GM12872 (cell line): ENCODE measurements at regions not wholly inside any gene's neighbourhood (a gene's known extent, or its start where the extent isn't known, plus 50 kb on each side); places are given as distances from the start of the nearest gene placed in this dataset.

Experiments used
- TF ChIP-seq, protein P1 (sequence below): IDR thresholded peaks from 3 replicates; pipeline ENCODE4 v1.5.1; 2011; ENCODE audit warnings: low read depth, mild to moderate bottlenecking, low read length, moderate library complexity; ENCODE audit not compliant: insufficient read depth

DNA sequence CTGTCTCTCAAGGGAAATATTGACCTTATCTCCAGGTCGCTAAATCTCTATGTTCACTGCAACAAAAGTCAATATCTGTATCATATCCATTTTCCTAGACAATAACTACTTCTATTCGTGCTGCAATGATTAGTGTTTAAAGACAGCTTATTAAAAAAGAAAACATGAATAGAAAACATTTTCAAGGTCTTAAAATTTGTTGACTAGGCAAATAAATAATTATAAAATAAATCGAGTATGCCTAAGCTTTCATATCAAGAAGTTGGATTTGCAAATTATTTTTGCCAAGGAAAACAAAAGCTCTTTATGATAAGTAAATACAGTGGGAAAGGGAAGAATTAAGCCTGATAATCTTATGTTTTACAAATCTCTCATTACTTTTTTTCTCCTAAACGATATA lies 428.5 kb downstream of the NUP35 start:
- TF ChIP-seq, protein P1, sequence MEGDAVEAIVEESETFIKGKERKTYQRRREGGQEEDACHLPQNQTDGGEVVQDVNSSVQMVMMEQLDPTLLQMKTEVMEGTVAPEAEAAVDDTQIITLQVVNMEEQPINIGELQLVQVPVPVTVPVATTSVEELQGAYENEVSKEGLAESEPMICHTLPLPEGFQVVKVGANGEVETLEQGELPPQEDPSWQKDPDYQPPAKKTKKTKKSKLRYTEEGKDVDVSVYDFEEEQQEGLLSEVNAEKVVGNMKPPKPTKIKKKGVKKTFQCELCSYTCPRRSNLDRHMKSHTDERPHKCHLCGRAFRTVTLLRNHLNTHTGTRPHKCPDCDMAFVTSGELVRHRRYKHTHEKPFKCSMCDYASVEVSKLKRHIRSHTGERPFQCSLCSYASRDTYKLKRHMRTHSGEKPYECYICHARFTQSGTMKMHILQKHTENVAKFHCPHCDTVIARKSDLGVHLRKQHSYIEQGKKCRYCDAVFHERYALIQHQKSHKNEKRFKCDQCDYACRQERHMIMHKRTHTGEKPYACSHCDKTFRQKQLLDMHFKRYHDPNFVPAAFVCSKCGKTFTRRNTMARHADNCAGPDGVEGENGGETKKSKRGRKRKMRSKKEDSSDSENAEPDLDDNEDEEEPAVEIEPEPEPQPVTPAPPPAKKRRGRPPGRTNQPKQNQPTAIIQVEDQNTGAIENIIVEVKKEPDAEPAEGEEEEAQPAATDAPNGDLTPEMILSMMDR = no peak

DNA sequence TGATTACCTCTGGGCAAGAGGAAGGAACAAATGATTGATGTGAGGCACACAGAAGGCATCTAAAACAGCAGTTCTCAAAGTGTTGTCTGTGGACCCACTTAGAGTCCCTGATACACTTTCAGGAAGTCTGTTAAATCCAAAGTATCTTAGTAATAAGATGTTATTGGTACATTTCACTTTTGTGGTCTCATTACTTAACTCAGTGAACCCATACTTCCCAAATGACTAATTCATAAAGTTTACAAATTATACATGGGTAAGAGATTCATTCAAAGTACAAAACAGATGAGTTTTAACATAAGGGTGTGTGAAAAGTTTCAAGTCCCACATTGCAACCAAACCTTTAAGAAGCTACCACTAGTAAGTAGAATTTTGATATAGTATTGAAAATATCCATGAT lies 440.5 kb downstream of the NUP35 start:
- TF ChIP-seq, protein P1 = no peak

DNA sequence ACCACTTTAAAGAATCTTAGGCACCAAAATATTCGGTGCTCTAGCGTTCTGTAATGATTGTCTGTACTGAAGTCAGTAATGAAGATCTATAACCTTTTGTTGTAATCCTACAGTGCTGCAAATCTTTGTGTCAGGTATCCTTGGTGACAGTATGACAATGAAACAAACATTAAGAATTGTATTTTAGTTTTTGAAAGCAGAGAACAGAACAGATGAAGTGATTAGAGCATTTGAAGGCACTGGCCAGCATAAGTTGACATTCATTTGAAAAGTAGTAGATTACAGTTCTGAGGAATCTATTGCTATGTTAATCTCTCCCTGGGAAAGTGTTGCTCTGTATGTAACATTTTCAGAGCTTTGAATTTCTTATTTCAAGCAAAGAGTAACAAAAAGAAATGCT lies 451.2 kb downstream of the NUP35 start:
- TF ChIP-seq, protein P1 = no peak

DNA sequence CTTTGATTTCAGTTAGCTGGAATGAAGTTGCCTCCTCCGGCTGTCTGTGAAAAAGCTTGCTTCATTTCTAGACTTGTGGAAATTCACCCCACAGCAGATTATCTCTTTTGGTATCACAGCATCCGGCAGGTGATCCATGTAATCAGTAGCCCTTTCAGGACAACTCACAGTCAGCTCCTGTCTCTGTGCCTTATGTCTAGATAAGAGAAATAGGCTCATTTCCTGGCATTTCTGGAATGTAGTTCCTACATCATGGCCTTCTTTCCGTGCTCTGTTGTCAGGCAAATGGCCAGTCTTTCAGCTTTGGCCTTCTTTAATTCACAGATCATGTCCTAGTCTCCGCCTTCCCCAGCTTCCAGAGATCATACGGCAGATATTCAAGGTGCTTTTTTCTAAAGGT lies 455.4 kb downstream of the NUP35 start:
- TF ChIP-seq, protein P1 = no peak

DNA sequence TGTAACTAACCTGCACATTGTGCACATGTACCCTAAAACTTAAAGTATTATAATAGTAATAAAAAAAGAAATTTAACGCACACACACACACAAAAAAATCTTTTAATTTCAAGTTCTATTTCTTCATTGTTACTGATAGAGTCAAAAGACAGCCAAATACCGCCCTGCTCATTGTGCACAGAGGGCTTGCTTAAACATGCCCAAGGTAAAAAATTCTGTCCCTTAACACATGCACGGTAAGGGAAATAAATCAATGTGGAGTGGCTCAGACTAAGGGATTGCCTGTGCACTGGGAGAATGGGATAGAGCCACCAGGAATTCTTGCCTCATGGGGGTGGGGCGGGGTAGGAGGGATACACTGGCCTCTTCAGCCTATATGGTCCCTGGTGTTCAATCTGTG lies 468.0 kb downstream of the NUP35 start:
- TF ChIP-seq, protein P1 = no peak

DNA sequence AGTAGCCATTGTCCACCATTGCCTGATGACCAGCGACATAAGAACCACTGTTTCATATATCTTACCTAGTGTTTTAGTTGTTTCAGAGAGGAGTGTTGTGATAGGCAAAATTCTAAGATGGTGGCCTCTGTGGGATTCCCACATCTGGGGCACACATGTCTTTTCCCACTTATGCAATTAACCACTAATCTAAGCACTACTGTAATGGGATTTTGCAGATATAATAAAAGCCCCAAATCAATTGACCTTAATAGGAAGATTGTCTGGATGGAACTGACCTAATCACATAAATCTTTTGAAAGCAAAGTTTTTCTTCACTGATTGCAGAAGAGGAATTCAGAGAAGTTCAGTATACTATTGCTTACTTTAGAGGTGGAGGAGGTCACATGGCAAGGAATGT lies 469.9 kb downstream of the NUP35 start:
- TF ChIP-seq, protein P1 = no peak

DNA sequence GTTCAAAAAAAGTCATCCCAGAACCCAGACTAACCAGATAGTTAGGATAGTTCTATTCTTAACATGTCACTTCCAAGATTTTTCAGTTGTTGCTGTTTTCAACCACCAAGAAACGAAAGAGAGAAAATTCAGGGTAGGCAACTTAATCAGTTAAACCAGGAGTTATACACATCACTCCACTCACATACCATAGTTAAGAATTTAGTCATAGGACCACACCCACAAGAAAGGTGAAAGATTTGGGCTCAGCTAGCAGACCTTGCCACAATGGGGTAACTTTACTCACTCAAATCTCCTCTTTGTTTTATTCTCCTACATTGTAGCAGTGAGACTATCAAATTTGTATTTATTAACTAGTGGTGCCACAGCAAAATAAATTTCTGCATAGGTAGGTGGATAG lies 473.6 kb downstream of the NUP35 start:
- TF ChIP-seq, protein P1 = no peak

DNA sequence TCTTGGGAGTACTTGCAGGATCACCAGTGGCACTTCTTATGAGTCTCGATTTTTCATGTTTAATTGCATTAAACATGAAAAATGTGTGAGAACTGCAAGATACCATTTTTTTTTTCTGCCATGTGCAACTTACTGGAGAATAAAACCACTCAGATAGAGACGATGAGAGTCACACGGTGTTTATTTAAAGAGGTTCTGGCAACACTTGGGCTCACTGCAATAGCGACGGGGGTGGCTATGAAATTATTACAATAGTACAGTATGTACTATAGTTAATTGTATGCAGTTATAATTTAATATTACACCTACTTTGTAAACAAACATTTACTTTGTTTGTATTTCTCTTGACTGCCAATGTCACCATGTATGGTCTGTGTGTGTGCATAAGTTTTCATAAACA lies 479.8 kb downstream of the NUP35 start:
- TF ChIP-seq, protein P1 = no peak
